ENCODE measurements at regions not wholly inside any gene's neighbourhood (a gene's known extent, or its start where the extent isn't known, plus 50 kb on each side); places are given as distances from the start of the nearest gene placed in this dataset.

DNA sequence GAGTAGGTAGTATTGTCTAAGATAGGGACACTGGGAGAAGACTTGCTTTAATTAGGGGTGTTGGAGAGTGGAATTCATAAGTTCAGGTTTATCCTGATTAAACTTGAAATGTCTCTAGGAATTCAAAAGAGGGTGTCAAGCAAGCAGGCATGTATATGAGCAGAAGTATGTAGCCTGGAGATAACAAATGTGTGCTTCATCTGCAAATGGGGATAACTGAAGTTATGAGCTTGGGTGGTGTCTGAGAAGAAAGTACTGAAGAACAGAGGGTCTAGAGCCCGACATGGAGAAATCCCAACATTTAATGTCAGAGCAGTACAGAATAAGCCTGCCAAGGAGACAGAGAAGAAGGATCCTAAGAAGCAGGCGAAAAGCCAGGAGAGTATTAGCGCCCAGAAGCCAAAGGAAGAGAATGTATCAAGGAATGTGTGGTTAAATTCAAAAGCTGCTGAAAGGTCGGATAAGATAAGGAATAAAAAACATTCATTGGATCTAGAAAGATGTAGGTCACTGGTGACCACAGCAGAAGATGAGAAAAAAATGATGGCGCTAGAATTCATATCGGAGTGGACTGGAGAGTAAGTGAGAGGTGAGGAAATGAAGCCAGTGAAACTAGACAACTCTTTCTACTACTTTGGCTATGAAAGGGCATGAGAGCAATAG lies 401.5 kb upstream of the PIK3R1 start:
- Histone ChIP-seq H3K27ac (no peak overlapping the region), H3K9me3 (no peaks in the 10 kb centered on the region), H3K4me3 (no peak overlapping the region), H3K4me1 (no peaks in the 10 kb centered on the region), H3K4me2 (no peak overlapping the region)
- TF ChIP-seq ZC3H11A (IDR thresholded peaks at IDR 0.05): no peak
- TF ChIP-seq, protein P1, sequence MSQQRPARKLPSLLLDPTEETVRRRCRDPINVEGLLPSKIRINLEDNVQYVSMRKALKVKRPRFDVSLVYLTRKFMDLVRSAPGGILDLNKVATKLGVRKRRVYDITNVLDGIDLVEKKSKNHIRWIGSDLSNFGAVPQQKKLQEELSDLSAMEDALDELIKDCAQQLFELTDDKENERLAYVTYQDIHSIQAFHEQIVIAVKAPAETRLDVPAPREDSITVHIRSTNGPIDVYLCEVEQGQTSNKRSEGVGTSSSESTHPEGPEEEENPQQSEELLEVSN (IDR thresholded peaks at IDR 0.05; ENCODE audit: borderline replicate concordance, low read depth): no peak
- no peak for TF ChIP-seq NPAS2 (CRISPR knock-in tag; IDR thresholded peaks at IDR 0.05; ENCODE audit: borderline replicate concordance)
- ATAC-seq (no peak), FAIRE-seq (no peak), DNase-seq (ENCODE audit: low read depth in 1 of 2, low spot score in 1 of 2) (no peak)
- ChIA-PET POLR2A (no interaction called here), CTCF (no interaction called here)
- 53% methylated on average over 6 of the region's 6 CpGs for WGBS (ENCODE audit: missing lambda C conversion rate)

DNA sequence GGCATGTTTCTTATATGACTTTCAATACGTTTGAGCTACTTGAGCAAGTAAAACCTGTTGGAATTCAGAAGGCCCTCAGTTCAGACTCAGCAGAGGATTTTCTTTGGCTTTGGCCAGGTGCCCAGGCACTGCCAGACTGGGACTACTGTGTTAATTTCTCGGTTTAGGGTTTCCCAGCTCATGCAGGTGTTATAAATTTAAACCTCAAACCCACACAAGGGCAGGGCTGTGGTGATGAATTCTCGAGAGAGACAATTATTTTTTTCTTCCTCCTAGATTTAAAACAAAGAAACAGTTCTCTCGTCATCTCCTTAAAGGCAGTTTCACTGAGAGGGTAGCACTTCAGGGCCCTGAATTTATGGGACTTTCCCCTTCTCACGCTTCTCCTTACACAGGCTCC lies 406.0 kb upstream of the PIK3R1 start:
- DNase-seq (ENCODE audit: low read depth in 1 of 2, low spot score in 1 of 2) (no peak), FAIRE-seq (no peak), ATAC-seq (no peak)
- no peak overlapping the region for H3K4me3 ChIP-seq
- H3K4me2 ChIP-seq: no peak overlapping the region
- no peaks in the 10 kb centered on the region for H3K9me3 ChIP-seq
- no peaks in the 10 kb centered on the region for H3K4me1 ChIP-seq
- 23% methylated on average over 5 of the region's 5 CpGs for WGBS (ENCODE audit: missing lambda C conversion rate)
- H3K27ac ChIP-seq: no peak overlapping the region
- no peak for TF ChIP-seq RAD21 (conservative IDR thresholded peaks at IDR 0.05 in 1 of 2, IDR thresholded peaks at IDR 0.05 in 1 of 2)
- no peak for TF ChIP-seq USF2 (IDR thresholded peaks at IDR 0.05)
- TF ChIP-seq ESRRA (IDR thresholded peaks at IDR 0.05; ENCODE audit: borderline replicate concordance, low read length): no peak
- no peak for TF ChIP-seq ZFP36 (IDR thresholded peaks at IDR 0.05; ENCODE audit: borderline replicate concordance, partially characterized antibody)
- TF ChIP-seq BCL3 (IDR thresholded peaks at IDR 0.05): no peak
- no peak for TF ChIP-seq REST (IDR thresholded peaks at IDR 0.05)
- TF ChIP-seq TP53 (CRISPR knock-in tag; IDR thresholded peaks at IDR 0.05): no peak
- no peak for TF ChIP-seq ZSCAN20 (CRISPR knock-in tag; IDR thresholded peaks at IDR 0.05)
- no peak for TF ChIP-seq NPAS2 (CRISPR knock-in tag; IDR thresholded peaks at IDR 0.05; ENCODE audit: borderline replicate concordance)
- CTCF ChIA-PET: interaction anchor here (0.7 kb wide), 2 partner anchors 28 to 564 kb away, joined by 3 to 4 read pairs; no protein-coding TSS in a partner anchor
- POLR2A ChIA-PET: no interaction called here

DNA sequence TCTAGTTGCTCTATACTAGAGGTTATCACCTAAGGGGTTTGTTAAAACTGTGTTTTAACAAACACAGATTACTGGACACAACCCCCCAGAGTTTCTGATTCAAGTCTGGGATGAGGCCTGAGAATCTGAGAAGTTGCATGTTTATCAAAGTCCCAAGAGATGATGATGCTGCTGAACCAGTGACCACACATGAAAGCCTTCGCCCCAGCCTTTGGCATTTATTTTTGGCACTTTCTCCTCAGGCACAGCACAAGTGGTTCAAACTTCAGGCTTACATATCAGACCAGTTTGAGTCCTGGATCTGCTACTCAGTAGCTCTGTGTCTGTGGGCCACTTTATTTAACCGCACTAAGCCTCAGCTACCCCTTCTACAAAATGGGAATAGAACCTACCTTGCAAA lies 407.2 kb upstream of the PIK3R1 start:
- TF ChIP-seq RCOR1 (IDR thresholded peaks at IDR 0.05; ENCODE audit: low read depth, low read length) (no peak), POLR2A (IDR thresholded peaks at IDR 0.05; ENCODE audit: low read length) (no peak), EHMT2 (IDR thresholded peaks at IDR 0.05; ENCODE audit: low read depth) (no peak), EP300 (IDR thresholded peaks at IDR 0.05) (no peak), USF2 (IDR thresholded peaks at IDR 0.05) (no peak), PHF8 (IDR thresholded peaks at IDR 0.05; ENCODE audit: borderline replicate concordance, low read depth) (no peak), HOXA7 (CRISPR knock-in tag; IDR thresholded peaks at IDR 0.05) (no peak), BHLHE40 (IDR thresholded peaks at IDR 0.05; ENCODE audit: low read depth, low read length) (no peak)
- 50% methylated on average over 2 of the region's 2 CpGs for WGBS (ENCODE audit: missing lambda C conversion rate)
- no peak for DNase-seq (ENCODE audit: low read depth in 1 of 2, low spot score in 1 of 2)
- Histone ChIP-seq H3K4me2 (no peak overlapping the region), H3K9me3 (no peaks in the 10 kb centered on the region), H3K27ac (no peak overlapping the region), H3K4me3 (no peak overlapping the region), H3K4me1 (no peaks in the 10 kb centered on the region)
- no peak for ATAC-seq
- ChIA-PET POLR2A (no interaction called here), CTCF (interaction anchor here (0.6 kb wide), 1 partner anchor 562 kb away, joined by 3 read pairs; no protein-coding TSS in a partner anchor)
- no peak for FAIRE-seq
